ENCODE measurements at regions not wholly inside any gene's neighbourhood (a gene's known extent, or its start where the extent isn't known, plus 50 kb on each side); places are given as distances from the start of the nearest gene placed in this dataset.

DNA sequence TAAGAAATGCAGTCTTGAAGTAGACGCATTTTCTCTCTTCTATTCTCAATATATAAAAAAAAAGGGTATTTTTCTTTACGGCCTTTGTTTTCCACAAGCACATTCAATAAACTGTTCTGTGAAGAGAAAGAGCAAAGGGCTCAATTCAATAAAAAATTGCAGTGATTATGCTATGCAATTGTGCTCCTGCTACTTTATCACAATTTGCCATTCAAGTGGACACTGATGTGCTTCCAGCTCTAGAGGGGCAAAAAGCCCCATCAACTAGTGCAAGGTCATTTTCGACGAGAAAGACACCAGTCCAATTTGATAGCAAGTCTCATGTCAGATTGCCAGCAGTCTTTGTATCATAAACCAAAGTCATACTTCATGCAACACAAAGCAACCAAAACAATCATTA is 82.6 kb upstream of the THSD7A start:
- TF ChIP-seq, protein P1, sequence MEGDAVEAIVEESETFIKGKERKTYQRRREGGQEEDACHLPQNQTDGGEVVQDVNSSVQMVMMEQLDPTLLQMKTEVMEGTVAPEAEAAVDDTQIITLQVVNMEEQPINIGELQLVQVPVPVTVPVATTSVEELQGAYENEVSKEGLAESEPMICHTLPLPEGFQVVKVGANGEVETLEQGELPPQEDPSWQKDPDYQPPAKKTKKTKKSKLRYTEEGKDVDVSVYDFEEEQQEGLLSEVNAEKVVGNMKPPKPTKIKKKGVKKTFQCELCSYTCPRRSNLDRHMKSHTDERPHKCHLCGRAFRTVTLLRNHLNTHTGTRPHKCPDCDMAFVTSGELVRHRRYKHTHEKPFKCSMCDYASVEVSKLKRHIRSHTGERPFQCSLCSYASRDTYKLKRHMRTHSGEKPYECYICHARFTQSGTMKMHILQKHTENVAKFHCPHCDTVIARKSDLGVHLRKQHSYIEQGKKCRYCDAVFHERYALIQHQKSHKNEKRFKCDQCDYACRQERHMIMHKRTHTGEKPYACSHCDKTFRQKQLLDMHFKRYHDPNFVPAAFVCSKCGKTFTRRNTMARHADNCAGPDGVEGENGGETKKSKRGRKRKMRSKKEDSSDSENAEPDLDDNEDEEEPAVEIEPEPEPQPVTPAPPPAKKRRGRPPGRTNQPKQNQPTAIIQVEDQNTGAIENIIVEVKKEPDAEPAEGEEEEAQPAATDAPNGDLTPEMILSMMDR (IDR thresholded peaks at IDR 0.05; ENCODE audit: low read depth, low read length, poor library complexity, severe bottlenecking) = no peak
- TF ChIP-seq EZH2phosphoT487 (IDR thresholded peaks at IDR 0.05; ENCODE audit: borderline replicate concordance, low read length) = no peak
